PC-9 (cell line): ENCODE measurements at regions not wholly inside any gene's neighbourhood (a gene's known extent, or its start where the extent isn't known, plus 50 kb on each side); places are given as distances from the start of the nearest gene placed in this dataset.

ENCODE experiments used
- EZH2 ChIP-seq: fragments of 200-600 bp; sonication (generic); IDR thresholded peaks from 2 replicates; pipeline ENCODE4 v1.8.0; 2017; ENCODE audit warnings: antibody characterized with exemption, low read depth
- TF ChIP-seq, protein P1 (sequence below): fragments of 200-600 bp; sonication (generic); conservative IDR thresholded peaks from 2 replicates; pipeline ENCODE4 v1.6.1; 2017; ENCODE audit warnings: mixed run types, antibody characterized with exemption, mild to moderate bottlenecking, moderate library complexity

DNA sequence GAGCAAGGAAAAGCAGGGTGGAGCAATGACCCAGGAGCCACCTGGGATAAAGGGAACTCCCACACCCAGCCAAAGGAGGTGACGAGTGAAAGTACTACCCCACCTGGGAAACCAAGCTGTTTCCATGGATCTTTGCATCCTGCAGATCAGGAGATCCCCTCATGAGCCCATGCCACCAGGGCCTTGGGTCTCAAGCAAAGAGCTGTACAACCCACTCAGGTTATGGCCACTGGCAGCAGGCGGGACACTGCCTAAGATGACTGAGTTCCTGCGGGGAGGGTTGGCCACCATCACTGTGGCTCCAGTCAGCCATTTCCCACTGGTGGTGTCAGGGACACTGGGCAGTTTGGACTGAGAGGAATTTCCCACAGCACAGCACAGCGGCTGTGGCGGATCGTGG is 225.7 kb downstream of the CDH9 start:
- TF ChIP-seq, protein P1, sequence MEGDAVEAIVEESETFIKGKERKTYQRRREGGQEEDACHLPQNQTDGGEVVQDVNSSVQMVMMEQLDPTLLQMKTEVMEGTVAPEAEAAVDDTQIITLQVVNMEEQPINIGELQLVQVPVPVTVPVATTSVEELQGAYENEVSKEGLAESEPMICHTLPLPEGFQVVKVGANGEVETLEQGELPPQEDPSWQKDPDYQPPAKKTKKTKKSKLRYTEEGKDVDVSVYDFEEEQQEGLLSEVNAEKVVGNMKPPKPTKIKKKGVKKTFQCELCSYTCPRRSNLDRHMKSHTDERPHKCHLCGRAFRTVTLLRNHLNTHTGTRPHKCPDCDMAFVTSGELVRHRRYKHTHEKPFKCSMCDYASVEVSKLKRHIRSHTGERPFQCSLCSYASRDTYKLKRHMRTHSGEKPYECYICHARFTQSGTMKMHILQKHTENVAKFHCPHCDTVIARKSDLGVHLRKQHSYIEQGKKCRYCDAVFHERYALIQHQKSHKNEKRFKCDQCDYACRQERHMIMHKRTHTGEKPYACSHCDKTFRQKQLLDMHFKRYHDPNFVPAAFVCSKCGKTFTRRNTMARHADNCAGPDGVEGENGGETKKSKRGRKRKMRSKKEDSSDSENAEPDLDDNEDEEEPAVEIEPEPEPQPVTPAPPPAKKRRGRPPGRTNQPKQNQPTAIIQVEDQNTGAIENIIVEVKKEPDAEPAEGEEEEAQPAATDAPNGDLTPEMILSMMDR: no peak
- TF ChIP-seq EZH2: no peak
